Hepatocyte (in vitro differentiated cells): ENCODE measurements at regions not wholly inside any gene's neighbourhood (a gene's known extent, or its start where the extent isn't known, plus 50 kb on each side); places are given as distances from the start of the nearest gene placed in this dataset.

Experiments used
- CTCF ChIP-seq: fragments of 200-600 bp; sonication (generic); IDR thresholded peaks from 2 replicates; pipeline ENCODE4 v1.5.1; 2016; ENCODE audit warnings: antibody characterized with exemption, mild to moderate bottlenecking; ENCODE audit not compliant: poor library complexity
- EZH2 ChIP-seq: fragments of 200-600 bp; sonication (generic); IDR thresholded peaks from 2 replicates; pipeline ENCODE4 v1.6.1; 2016; ENCODE audit warnings: antibody characterized with exemption, mild to moderate bottlenecking, borderline replicate concordance
- EZH2phosphoT487 ChIP-seq: fragments of 200-600 bp; sonication (generic); IDR thresholded peaks from one replicate; pipeline ENCODE4 v1.6.1; 2018; ENCODE audit warnings: antibody characterized with exemption, mild to moderate bottlenecking, low read depth, moderate library complexity; ENCODE audit not compliant: unreplicated experiment, severe bottlenecking

GRCh38 chr13:68850160-68850559, 1257.5 kb upstream of the ATXN8OS start:
- TF ChIP-seq CTCF (no peak), EZH2 (no peak), EZH2phosphoT487 (no peak)
